ENCODE measurements at regions not wholly inside any gene's neighbourhood (a gene's known extent, or its start where the extent isn't known, plus 50 kb on each side); places are given as distances from the start of the nearest gene placed in this dataset.

GRCh38 chr1:59138402-59138801 is 158.5 kb upstream of the FGGY start:
- TF ChIP-seq CTCF (IDR thresholded peaks at IDR 0.05) (no peak), POLR2A (IDR thresholded peaks at IDR 0.05) (no peak)
